ENCODE measurements at regions not wholly inside any gene's neighbourhood (a gene's known extent, or its start where the extent isn't known, plus 50 kb on each side); places are given as distances from the start of the nearest gene placed in this dataset.

DNA sequence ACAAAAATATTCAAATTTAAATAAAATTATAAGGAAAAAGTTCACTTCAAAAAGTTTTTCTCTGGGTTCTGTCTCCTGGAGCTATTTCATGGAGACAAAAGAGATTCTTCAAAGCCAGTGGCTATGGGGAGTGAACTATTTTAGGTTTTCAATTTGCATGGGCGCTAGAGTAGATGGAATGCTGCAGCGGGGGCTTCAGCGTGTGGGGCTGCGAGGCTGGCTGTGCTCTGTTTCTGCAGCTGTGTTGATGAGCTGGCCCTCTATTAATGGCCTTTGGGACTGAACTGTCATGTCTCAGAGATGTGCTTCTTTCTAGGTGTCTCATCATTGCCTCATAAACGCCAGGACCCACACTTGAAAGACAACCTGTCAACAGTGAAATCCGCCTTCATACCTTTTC lies 108.4 kb upstream of the NPY start:
- Histone ChIP-seq H3K4me3 (ENCODE audit: insufficient read depth, low read depth, low read length) (no peak overlapping the region), H3K27me3 (ENCODE audit: control insufficient read depth, insufficient read depth, low read length) (no peaks in the 10 kb centered on the region), H3K36me3 (replicated peaks; ENCODE audit: control insufficient read depth, insufficient read depth, low read length) (no peaks in the 10 kb centered on the region)
- DNase-seq = no peak

DNA sequence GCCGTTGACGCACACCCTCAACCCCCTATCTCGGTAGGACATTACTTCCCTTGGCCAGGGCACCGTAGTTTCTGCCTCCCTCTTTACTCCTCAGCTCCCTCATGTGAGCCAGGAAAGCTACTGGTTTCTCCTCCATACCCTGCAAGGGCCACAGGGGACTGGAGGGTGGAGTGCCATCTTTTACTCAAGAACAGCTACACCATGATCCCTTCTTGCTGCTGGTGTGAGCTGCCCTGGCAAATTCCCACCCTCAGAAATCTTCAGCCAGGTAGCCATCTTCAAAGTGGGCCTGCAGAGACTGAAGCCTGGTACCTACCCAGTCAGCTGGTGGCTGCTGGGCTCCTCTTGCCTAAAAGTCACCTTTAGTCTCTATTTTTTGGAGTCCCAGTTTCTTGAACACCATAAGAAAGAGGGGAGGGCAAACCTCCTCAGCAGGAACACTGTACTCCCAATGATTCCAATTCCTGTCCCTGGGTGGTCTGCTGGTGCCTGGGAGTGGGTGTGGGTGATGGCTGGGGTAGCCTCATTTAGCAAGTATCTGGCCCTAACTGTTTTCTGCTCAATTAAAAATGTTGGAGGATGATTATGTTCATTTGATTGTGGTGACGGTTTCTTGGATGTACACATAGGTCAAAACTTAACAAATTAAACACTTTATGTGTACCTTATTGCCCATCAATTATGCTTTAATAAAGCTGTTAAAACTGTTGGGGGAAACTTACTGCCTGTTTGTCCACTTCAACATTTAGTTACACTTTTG lies 105.0 kb upstream of the NPY start:
- no peak overlapping the region for H3K4me3 ChIP-seq (ENCODE audit: insufficient read depth, low read depth, low read length)
- no peaks in the 10 kb centered on the region for H3K36me3 ChIP-seq (replicated peaks; ENCODE audit: control insufficient read depth, insufficient read depth, low read length)
- no peaks in the 10 kb centered on the region for H3K27me3 ChIP-seq (ENCODE audit: control insufficient read depth, insufficient read depth, low read length)
- DNase-seq = no peak

- Histone ChIP-seq H3K4me3 (ENCODE audit: insufficient read depth, low read depth, low read length) (no peak overlapping the region), H3K27me3 (ENCODE audit: control insufficient read depth, insufficient read depth, low read length) (no peaks in the 10 kb centered on the region), H3K36me3 (replicated peaks; ENCODE audit: control insufficient read depth, insufficient read depth, low read length) (no peaks in the 10 kb centered on the region)
- no peak for DNase-seq
Observed at GRCh38 chr7:24191362-24191761, 92.6 kb upstream of the NPY start.

DNA sequence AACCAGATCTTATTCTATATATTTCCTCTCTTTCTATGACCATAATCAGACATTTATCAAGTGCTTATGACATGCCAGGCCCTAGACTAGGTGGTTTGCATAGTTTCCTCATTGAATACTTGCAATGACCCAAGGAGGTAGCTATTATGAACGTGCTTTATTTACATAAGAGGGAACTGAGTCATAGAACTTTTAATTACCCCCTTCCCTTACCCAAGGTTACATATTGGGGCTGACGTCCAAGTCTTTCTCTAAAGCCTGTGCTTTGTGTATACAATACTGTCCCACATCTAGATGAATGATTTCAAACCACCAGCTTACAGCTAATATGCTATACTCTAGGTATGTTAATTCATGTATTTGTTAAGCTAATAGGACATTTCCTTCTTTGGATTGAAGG lies 91.9 kb upstream of the NPY start:
- no peak overlapping the region for H3K4me3 ChIP-seq (ENCODE audit: insufficient read depth, low read depth, low read length)
- H3K36me3 ChIP-seq (replicated peaks; ENCODE audit: control insufficient read depth, insufficient read depth, low read length) = no peaks in the 10 kb centered on the region
- DNase-seq = no peak
- no peaks in the 10 kb centered on the region for H3K27me3 ChIP-seq (ENCODE audit: control insufficient read depth, insufficient read depth, low read length)

DNA sequence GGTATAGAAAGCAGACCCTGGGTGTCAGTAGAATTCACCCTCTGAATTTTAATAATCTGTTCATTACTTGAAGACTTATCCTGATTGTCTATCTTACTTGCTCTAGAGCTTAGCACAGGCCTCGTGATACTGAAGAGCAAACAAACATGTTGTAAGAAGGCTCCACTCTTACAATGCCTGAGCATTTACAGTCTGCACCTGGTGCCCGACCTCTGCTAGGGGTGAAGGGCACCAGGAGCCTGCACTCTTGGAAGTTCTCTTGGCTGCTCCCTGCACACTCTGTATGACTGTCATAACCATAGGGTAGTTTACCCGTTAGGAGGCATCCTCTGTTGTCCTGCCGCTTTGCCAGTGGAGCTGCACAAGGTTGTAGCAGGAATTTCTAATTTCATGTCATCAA lies 91.3 kb upstream of the NPY start:
- Histone ChIP-seq H3K36me3 (replicated peaks; ENCODE audit: control insufficient read depth, insufficient read depth, low read length) (no peaks in the 10 kb centered on the region), H3K27me3 (ENCODE audit: control insufficient read depth, insufficient read depth, low read length) (no peaks in the 10 kb centered on the region), H3K4me3 (ENCODE audit: insufficient read depth, low read depth, low read length) (no peak overlapping the region)
- DNase-seq = no peak

DNA sequence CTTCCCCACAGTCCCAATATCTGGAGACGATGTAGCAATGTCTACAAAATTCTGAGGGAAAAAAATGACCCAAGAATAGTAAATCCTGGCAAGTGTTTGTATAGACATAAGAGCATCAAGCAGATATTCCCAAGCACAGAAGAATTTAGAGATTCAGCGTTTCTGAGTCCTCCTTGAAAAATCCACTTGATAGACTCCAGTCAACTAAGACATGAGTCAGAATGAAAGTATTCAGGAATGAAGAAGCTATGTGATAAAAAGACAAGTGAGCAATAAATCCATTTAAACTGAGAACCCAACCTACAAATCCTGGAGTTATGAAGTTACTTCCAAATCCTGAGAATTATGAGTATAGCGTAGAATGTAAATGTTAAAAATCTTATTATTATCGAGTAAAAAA lies 86.1 kb upstream of the NPY start:
- no peaks in the 10 kb centered on the region for H3K36me3 ChIP-seq (replicated peaks; ENCODE audit: control insufficient read depth, insufficient read depth, low read length)
- DNase-seq = no peak
- H3K27me3 ChIP-seq (ENCODE audit: control insufficient read depth, insufficient read depth, low read length) = no peaks in the 10 kb centered on the region
- H3K4me3 ChIP-seq (ENCODE audit: insufficient read depth, low read depth, low read length) = no peak overlapping the region

- H3K36me3 ChIP-seq (replicated peaks; ENCODE audit: control insufficient read depth, insufficient read depth, low read length) = no peaks in the 10 kb centered on the region
- no peaks in the 10 kb centered on the region for H3K27me3 ChIP-seq (ENCODE audit: control insufficient read depth, insufficient read depth, low read length)
- H3K4me3 ChIP-seq (ENCODE audit: insufficient read depth, low read depth, low read length) = no peak overlapping the region
- no peak for DNase-seq
Observed at GRCh38 chr7:24199978-24200377, 84.0 kb upstream of the NPY start.

GRCh38 chr7:24200407-24200966 lies 83.5 kb upstream of the NPY start:
- Histone ChIP-seq H3K4me3 (ENCODE audit: insufficient read depth, low read depth, low read length) (no peak overlapping the region), H3K36me3 (replicated peaks; ENCODE audit: control insufficient read depth, insufficient read depth, low read length) (no peaks in the 10 kb centered on the region), H3K27me3 (ENCODE audit: control insufficient read depth, insufficient read depth, low read length) (no peaks in the 10 kb centered on the region)
- DNase-seq = no peak

GRCh38 chr7:24201226-24201625 lies 82.8 kb upstream of the NPY start:
- no peak for DNase-seq
- no peaks in the 10 kb centered on the region for H3K36me3 ChIP-seq (replicated peaks; ENCODE audit: control insufficient read depth, insufficient read depth, low read length)
- no peaks in the 10 kb centered on the region for H3K27me3 ChIP-seq (ENCODE audit: control insufficient read depth, insufficient read depth, low read length)
- H3K4me3 ChIP-seq (ENCODE audit: insufficient read depth, low read depth, low read length) = no peak overlapping the region

DNA sequence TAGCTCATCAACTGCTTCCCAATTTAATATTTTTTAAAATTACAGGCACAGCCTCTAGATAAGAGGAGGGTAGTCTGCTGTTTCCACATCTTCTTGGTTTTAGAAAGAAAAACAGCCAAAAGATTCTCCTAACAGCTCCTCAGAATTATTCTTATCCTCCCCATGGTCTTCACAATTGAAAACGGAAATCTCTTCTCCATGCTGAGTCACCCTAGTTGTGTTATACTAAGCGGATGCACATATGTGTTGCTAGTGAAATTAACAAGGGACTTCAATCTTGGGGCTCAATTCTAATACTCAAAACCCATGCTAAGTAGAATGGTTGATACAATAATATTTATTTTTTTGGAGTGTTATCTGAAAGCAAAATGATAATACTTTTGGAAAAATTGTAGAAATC lies 71.9 kb upstream of the NPY start:
- Histone ChIP-seq H3K36me3 (replicated peaks; ENCODE audit: control insufficient read depth, insufficient read depth, low read length) (no peaks in the 10 kb centered on the region), H3K4me3 (ENCODE audit: insufficient read depth, low read depth, low read length) (no peak overlapping the region), H3K27me3 (ENCODE audit: control insufficient read depth, insufficient read depth, low read length) (no peaks in the 10 kb centered on the region)
- DNase-seq = no peak

DNA sequence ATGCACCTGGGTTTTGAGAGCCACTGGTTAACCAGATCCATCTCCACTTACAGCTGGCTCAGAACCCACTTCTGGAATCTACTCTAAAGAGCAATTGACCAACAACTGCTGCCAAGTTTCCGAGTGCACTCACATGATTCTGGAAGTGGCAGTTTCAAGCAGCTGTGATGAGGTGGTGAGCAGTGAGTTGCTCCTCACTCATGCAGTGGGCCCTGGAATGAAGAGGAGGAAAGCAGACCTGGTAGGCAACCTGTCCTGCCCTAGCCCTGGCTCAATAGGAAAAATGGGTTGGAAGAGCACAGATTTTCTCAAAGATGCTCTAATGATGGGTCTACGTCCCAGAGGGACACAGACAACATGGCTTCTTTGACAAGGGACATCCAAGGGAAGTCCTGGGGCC lies 70.7 kb upstream of the NPY start:
- H3K27me3 ChIP-seq (ENCODE audit: control insufficient read depth, insufficient read depth, low read length) = no peaks in the 10 kb centered on the region
- DNase-seq = no peak
- H3K4me3 ChIP-seq (ENCODE audit: insufficient read depth, low read depth, low read length) = no peak overlapping the region
- H3K36me3 ChIP-seq (replicated peaks; ENCODE audit: control insufficient read depth, insufficient read depth, low read length) = no peaks in the 10 kb centered on the region

DNA sequence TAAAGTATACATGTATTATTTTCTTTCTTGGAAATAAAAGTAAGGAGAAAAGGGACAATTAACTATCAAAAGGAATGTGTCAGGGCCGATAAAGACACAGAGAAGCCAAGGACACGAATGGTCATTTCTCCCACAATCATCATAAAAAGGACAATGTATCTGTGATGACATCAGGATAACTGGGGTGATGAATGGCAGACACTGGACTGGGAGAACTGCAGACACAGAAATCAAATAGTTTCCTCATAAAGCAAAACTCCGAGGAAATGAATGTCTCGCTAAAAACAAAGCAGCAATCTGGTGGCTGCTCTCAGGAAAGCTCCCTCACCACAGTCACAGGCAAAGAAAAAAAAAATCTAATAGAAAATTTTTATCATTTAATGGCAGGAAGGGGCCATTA lies 69.3 kb upstream of the NPY start:
- Histone ChIP-seq H3K4me3 (ENCODE audit: insufficient read depth, low read depth, low read length) (no peak overlapping the region), H3K27me3 (ENCODE audit: control insufficient read depth, insufficient read depth, low read length) (no peaks in the 10 kb centered on the region), H3K36me3 (replicated peaks; ENCODE audit: control insufficient read depth, insufficient read depth, low read length) (no peaks in the 10 kb centered on the region)
- no peak for DNase-seq

DNA sequence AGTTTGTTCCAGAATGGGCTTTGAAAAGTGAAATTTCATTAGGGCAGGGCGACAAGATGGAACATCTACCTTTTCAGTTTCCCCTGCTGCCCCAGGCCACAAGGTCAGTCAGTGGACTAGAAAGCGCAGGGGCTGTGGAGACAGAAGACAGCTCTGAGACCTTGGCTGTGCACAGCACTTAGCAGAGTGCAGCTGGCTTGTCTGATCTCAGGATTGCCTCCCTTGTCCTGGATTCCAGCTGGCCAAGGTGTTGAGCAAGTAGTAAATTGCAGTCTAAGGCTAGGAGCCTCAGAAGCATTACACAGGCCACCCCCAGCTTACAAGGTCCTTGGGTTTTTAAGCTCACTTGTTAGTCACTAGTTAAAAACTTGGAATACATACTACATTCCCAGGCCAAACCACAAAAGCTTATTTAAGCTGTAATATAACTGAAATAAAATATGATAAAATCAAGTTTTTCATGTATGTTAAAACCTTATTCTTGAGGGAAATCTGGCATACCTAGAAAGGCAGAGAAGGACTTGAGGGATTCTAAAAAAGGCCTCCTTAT lies 67.3 kb upstream of the NPY start:
- Histone ChIP-seq H3K36me3 (replicated peaks; ENCODE audit: control insufficient read depth, insufficient read depth, low read length) (no peaks in the 10 kb centered on the region), H3K4me3 (ENCODE audit: insufficient read depth, low read depth, low read length) (no peak overlapping the region), H3K27me3 (ENCODE audit: control insufficient read depth, insufficient read depth, low read length) (no peaks in the 10 kb centered on the region)
- no peak for DNase-seq

DNA sequence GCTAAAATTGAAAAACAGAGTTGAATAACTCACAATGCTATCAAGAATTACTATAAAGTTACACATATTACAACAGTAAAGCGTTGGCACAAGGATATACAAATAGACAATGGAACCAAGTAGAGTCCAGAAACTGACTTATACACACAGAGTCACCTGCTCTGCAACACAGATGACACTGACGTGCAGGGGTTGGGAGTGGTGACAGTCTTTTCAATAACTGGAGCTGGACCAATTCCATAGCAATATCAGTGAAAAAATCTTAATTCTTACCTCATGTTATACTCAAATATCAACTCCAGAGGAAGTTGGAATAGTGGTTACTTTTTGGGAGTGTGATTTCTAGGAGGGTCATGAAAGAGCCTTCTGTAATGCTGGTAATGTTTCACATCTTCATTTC lies 62.5 kb upstream of the NPY start:
- Histone ChIP-seq H3K27me3 (ENCODE audit: control insufficient read depth, insufficient read depth, low read length) (no peaks in the 10 kb centered on the region), H3K4me3 (ENCODE audit: insufficient read depth, low read depth, low read length) (no peak overlapping the region), H3K36me3 (replicated peaks; ENCODE audit: control insufficient read depth, insufficient read depth, low read length) (no peaks in the 10 kb centered on the region)
- no peak for DNase-seq

DNA sequence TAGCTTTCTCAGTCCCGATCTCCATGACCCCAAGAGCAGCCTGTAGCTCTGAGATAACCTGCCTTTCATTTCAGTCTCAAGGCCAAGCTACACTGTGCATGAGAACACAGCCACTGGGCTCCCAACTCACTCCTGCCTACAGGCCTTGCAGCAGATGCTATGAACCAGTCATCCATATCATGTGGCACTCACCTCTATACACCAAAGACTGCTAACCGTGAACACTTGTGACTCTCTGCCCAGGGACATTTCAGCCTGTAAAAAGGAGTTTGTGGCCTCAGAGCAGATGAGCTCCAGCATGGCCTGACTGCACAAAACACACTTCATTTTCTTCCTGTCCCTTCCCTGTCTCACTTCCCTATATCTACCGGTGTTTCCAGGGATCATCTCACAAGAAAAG lies 56.9 kb upstream of the NPY start:
- Histone ChIP-seq H3K36me3 (replicated peaks; ENCODE audit: control insufficient read depth, insufficient read depth, low read length) (no peaks in the 10 kb centered on the region), H3K27me3 (ENCODE audit: control insufficient read depth, insufficient read depth, low read length) (no peaks in the 10 kb centered on the region), H3K4me3 (ENCODE audit: insufficient read depth, low read depth, low read length) (no peak overlapping the region)
- no peak for DNase-seq
